ENCODE measurements at regions not wholly inside any gene's neighbourhood (a gene's known extent, or its start where the extent isn't known, plus 50 kb on each side); places are given as distances from the start of the nearest gene placed in this dataset.

GRCh38 chr4:58957711-58958110, 1847.5 kb upstream of the IGFBP7 start:
- Histone ChIP-seq H3K9me3 (no peaks in the 10 kb centered on the region), H3K27me3 (no peaks in the 10 kb centered on the region), H3K27ac (no peak overlapping the region), H3K4me3 (no peak overlapping the region), H3K36me3 (no peaks in the 10 kb centered on the region), H3K4me1 (no peaks in the 10 kb centered on the region)
- 36% methylated on average over 4 of the region's 4 CpGs for WGBS
- DNase-seq (ENCODE audit: low spot score in 2 of 2) = no peak
- TF ChIP-seq POLR2AphosphoS5 (IDR thresholded peaks at IDR 0.05) (no peak), EP300 (IDR thresholded peaks at IDR 0.05) (no peak), POLR2A (IDR thresholded peaks at IDR 0.05) (no peak)
- TF ChIP-seq, protein P1, sequence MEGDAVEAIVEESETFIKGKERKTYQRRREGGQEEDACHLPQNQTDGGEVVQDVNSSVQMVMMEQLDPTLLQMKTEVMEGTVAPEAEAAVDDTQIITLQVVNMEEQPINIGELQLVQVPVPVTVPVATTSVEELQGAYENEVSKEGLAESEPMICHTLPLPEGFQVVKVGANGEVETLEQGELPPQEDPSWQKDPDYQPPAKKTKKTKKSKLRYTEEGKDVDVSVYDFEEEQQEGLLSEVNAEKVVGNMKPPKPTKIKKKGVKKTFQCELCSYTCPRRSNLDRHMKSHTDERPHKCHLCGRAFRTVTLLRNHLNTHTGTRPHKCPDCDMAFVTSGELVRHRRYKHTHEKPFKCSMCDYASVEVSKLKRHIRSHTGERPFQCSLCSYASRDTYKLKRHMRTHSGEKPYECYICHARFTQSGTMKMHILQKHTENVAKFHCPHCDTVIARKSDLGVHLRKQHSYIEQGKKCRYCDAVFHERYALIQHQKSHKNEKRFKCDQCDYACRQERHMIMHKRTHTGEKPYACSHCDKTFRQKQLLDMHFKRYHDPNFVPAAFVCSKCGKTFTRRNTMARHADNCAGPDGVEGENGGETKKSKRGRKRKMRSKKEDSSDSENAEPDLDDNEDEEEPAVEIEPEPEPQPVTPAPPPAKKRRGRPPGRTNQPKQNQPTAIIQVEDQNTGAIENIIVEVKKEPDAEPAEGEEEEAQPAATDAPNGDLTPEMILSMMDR (IDR thresholded peaks at IDR 0.05) = no peak

GRCh38 chr4:58961283-58961682, 1851.1 kb upstream of the IGFBP7 start:
- 78% methylated on average over 2 of the region's 2 CpGs for WGBS
- H3K36me3 ChIP-seq = no peaks in the 10 kb centered on the region
- DNase-seq (ENCODE audit: low spot score in 2 of 2) = no peak
- no peaks in the 10 kb centered on the region for H3K4me1 ChIP-seq
- no peak overlapping the region for H3K4me3 ChIP-seq
- no peaks in the 10 kb centered on the region for H3K9me3 ChIP-seq
- no peak overlapping the region for H3K27ac ChIP-seq
- H3K27me3 ChIP-seq = no peaks in the 10 kb centered on the region
- no peak for TF ChIP-seq EP300 (IDR thresholded peaks at IDR 0.05)

DNA sequence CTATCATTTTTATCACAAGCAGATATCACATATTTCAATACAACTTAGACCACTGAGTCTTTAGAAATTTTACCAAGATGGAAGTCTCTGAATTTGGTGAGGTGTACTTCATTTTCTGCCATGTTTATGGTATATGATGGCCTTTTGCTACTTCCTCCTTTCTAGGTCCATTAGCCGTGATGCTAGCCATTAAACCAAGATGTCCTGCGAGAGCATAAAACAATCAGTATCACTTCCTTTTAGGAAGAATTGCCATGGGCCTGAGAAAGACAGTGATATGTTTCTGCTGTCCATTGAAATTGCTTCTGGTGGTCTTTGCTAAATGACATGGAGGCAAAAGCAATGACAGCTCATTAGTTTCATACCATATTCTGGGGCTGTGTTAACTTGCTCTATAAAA, 1851.7 kb upstream of the IGFBP7 start:
- DNase-seq (ENCODE audit: low spot score in 2 of 2) = no peak
- H3K4me3 ChIP-seq = no peak overlapping the region
- no peaks in the 10 kb centered on the region for H3K27me3 ChIP-seq
- H3K27ac ChIP-seq = no peak overlapping the region
- 65% methylated on average over 2 of the region's 2 CpGs for WGBS
- H3K9me3 ChIP-seq = no peaks in the 10 kb centered on the region
- TF ChIP-seq, protein P1 (IDR thresholded peaks at IDR 0.05) = no peak
- TF ChIP-seq POLR2A (IDR thresholded peaks at IDR 0.05) (no peak), POLR2AphosphoS5 (IDR thresholded peaks at IDR 0.05) (no peak), EP300 (IDR thresholded peaks at IDR 0.05) (no peak)
- no peaks in the 10 kb centered on the region for H3K36me3 ChIP-seq
- no peaks in the 10 kb centered on the region for H3K4me1 ChIP-seq

DNA sequence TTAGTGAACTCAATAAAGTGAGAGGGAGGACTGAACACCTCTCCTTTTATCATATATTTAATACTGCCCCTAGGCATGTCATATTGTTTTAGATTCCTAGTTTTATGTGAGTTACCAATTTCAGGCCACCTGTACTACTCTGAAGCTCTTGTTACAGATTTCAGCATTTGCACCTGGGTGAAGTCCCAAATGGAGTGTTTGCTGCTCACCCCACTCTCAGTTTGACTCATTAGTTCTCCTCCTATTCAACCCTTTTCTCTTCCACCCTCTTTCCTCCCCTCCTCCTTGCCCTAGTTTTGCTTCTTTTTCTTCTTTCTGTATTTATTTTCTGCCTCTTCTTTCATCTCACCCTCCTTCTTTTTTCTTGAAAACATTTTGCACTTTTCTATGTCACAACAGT, 1852.2 kb upstream of the IGFBP7 start:
- Histone ChIP-seq H3K9me3 (no peaks in the 10 kb centered on the region), H3K4me3 (no peak overlapping the region), H3K4me1 (no peaks in the 10 kb centered on the region), H3K36me3 (no peaks in the 10 kb centered on the region), H3K27ac (no peak overlapping the region), H3K27me3 (no peaks in the 10 kb centered on the region)
- no peak for TF ChIP-seq POLR2A (IDR thresholded peaks at IDR 0.05)
- TF ChIP-seq EP300 (IDR thresholded peaks at IDR 0.05) = no peak
- no peak for DNase-seq (ENCODE audit: low spot score in 2 of 2)

GRCh38 chr4:58981828-58982227, 1871.6 kb upstream of the IGFBP7 start:
- 34% methylated on average over 1 of the region's 1 CpG for WGBS
- no peak for TF ChIP-seq POLR2A (IDR thresholded peaks at IDR 0.05)
- TF ChIP-seq POLR2AphosphoS5 (IDR thresholded peaks at IDR 0.05) = no peak
- no peak for TF ChIP-seq EP300 (IDR thresholded peaks at IDR 0.05)
- TF ChIP-seq, protein P1 (IDR thresholded peaks at IDR 0.05) = no peak
- Histone ChIP-seq H3K27ac (no peak overlapping the region), H3K4me3 (no peak overlapping the region), H3K4me1 (no peaks in the 10 kb centered on the region), H3K27me3 (no peaks in the 10 kb centered on the region), H3K36me3 (no peaks in the 10 kb centered on the region), H3K9me3 (no peaks in the 10 kb centered on the region)
- DNase-seq (ENCODE audit: low spot score in 2 of 2) = no peak

- TF ChIP-seq, protein P1 (IDR thresholded peaks at IDR 0.05) = no peak
- TF ChIP-seq POLR2AphosphoS5 (IDR thresholded peaks at IDR 0.05) = no peak
- no peak for TF ChIP-seq EP300 (IDR thresholded peaks at IDR 0.05)
- TF ChIP-seq POLR2A (IDR thresholded peaks at IDR 0.05) = no peak
- Histone ChIP-seq H3K36me3 (no peaks in the 10 kb centered on the region), H3K27ac (no peak overlapping the region), H3K9me3 (no peaks in the 10 kb centered on the region), H3K4me1 (no peaks in the 10 kb centered on the region), H3K27me3 (no peaks in the 10 kb centered on the region), H3K4me3 (no peak overlapping the region)
- 50% methylated on average over 3 of the region's 3 CpGs for WGBS
- DNase-seq (ENCODE audit: low spot score in 2 of 2) = no peak
These were observed 1873.7 kb upstream of the IGFBP7 start for GRCh38 chr4:58983887-58984286.
